HG03565 (cell line): ENCODE measurements at regions not wholly inside any gene's neighbourhood (a gene's known extent, or its start where the extent isn't known, plus 50 kb on each side); places are given as distances from the start of the nearest gene placed in this dataset.
"Not testable (repeated sequence)": the region's sequence is repeated elsewhere in the genome, so short reads cannot be mapped to it uniquely, and the experiment has no call there.

Experiments used
- ATAC-seq: cut with Tn5 transposase; IDR thresholded peaks from one replicate; pipeline ENCODE4 v1.9.1; 2021; ENCODE audit warnings: mild to moderate bottlenecking, moderate library complexity; ENCODE audit not compliant: unreplicated experiment

DNA sequence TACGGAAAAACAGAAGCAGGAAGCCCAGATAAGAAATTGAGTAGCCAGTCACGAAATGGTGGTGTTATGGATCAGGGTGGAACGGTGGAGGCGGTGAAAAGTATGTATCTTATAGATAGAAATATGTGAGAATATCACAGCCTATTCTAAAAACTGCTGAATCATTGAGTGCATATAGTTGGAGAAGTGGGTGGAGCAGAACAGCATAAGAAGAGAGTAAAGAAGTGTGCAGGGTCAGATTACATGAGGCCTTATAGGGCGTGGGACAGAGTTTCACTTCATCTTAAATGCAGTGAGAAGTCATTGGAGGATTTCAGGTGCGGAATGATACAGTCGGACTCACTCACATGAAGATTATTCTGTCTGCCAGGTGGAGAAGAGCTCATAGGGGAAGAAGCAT, 293.1 kb downstream of the TRIML1 start:
- no peak for ATAC-seq

DNA sequence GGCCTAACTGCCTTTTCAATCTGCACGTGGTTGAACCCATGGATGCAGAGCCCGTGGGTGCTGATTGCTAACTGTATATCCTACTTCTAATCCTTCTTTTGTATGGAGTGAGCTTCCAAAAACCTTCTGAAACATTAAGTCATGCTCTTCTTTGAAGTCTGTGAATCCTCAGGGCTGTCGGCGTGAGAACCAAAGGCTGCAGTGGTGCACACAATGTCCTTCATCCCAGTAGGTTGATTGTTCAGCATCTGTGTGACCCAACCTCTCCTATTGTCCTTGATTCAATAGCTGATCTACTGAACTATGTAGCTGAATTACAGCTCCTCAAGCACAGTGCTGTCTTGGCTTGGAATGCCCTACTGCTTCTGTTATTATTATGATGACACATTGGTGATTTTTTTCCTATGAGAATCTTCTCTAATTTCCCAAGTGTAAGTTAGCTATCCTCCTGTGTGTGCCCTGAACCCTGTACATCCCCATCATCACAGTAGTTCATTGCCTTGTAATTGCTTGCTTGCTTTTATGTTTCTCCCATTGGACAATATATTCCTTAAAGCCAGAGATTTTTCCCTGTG, 294.6 kb downstream of the TRIML1 start:
- no peak for ATAC-seq

DNA sequence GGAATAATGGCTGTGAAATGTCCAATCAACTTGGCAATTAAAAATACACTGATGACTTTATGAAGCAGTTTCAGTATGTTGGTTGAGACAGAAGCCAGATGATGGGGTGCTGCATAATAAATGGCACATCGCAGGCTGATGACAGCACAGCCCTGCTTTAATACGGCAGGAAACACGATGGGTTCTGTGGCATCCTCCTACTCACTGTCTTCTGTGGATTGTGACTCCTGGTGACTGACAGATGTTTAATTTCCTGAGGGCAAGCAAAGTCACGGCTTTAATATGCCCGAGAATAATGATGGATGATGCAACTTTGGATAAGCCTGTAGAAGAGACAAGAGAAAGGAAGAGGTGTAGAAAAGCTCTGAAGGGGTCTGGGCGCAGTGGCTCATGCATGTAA, 295.4 kb downstream of the TRIML1 start:
- no peak for ATAC-seq

DNA sequence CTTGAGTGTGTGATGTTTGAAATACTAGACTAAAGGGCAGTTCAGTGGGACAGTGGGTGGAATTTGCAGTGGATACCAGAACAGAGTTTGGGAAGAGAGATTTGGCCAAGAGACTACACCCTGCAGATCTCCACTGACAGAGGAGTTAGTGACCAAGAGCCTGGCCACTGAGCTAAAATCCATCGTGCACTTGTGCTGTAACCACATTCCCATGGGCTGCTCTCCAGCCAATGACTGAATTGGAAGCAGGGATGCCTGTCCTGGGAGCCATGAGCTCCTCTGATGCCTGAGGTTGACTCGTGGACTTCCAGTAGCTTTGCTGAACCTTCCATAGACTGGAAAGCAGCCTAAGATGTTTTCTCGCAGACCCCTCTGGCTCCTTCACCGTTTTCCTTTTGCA, 296.1 kb downstream of the TRIML1 start:
- ATAC-seq: no peak

DNA sequence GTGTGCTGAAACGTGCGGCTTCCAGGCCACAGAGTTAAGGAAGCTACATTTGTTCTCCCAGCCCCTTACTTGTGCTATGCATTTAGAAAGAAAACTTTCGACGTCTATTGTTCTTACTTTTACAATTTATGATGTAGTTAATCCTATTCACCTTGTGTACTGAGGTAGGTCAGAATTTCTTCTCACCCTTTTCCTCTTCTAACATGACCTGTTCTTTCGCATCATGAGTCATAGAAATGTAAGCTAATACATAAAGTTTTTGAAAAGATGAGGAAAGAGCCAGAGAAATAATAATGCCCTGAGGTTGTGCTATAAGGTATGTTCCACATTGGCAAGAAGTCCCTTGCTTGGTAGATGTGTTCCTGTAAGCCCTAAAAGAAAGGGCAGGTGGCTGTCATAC, 298.3 kb downstream of the TRIML1 start:
- no peak for ATAC-seq

DNA sequence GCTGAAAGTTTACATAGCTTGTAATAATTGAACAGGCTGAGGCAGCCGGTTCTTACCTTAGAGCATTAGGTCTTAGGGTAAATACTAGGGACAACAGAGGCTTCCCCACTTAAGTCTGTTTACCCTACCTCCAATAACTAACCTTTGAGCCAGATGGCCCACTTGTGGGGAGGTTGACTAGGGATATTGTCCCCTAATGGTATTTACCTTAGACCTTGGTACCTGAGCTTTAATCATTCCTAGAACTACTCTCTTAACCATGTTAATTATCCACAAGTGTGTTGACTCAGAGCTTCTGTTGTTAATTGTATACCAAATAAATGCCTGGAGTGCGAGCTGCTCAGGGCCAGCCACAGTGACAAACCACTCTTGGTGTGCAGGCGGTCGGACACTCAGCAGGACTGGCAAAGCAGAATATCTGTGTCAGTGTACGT, 299.2 kb downstream of the TRIML1 start:
- ATAC-seq: not testable (repeated sequence)

DNA sequence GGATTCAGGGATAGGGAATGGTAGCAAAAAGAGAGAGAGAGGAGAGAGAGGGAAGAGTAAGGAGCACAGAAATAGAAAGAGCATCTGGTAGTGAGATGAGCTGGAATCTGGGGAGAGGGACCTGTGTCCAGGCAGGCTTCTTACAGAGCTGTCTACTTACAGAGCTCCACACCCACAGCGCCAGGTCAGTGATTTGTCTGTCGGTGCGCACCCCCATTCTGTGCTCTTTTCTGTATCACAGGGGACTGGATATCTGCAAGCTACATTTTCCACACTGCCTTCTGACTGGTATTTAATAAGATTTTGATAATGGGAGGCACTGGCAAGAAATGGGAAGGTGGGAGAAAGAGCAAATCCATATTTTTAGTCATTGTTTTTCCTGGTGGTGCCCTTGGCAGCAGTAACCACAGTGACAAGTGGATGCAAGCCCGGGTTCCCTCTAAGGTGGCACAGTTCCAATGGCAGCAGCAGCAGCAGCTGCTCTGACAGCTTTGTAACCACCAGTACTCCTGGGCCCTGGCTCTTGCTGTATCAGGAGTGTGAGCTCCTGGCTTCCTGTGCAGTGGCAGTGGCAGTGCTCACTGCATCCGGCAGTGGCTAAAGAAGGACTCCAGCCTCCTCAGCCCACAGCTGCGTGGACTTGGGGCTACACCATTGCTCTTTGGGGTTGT, 300.5 kb downstream of the TRIML1 start:
- ATAC-seq: no peak

DNA sequence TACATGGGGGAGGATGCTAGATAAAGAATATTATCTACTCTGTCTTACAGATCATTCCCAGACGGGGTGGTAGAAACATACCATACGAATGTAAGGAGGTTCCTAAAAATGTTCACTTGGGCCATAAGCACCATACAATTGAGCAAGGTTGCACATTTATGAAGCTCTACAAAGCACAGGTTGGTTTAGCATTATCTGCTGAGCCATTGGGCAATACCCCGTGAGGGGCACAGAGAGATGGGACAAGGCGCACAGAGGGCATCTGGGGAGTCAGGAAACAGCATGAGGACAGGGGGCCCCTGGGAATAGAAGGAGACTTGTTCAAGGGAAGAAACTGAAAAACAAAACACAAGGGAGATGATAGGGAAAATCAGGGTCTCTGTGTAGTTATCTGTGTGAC, 305.3 kb downstream of the TRIML1 start:
- ATAC-seq: no peak

DNA sequence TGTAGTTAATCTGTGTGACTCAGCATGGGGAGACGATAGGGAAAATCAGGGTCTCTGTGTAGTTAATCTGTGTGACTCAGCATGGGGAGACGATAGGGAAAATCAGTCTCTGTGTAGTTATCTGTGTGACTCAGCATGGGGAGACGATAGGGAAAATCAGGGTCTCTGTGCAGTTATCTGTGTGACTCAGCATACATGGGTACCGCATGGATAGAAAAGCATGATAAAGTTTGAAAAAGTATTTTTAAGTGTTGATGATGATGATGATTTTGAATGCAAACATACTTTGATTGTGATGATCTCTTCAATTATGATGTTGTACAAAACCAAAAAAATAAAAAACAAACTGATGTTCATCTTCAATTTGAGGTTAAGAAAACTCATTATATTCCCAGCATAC, 309.8 kb downstream of the TRIML1 start:
- not testable (repeated sequence) for ATAC-seq

DNA sequence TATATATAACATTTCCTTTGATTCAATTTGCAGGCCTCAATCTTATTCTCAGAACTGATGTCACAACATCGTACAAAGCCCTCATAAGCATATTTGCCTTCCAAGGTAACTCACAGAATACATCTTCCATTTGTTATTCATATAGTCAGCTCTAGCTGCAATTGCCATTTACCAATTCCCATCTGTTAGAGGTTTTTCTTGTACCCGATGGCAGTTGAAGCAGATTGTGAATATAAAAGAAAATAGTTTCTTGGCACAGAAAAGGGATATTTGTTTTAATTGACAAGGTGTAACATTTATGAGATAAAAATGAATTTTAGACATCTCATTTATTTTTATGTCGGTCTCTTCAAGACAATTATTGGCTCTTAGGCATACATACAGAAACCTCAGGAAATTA, 311.3 kb downstream of the TRIML1 start:
- ATAC-seq: no peak

DNA sequence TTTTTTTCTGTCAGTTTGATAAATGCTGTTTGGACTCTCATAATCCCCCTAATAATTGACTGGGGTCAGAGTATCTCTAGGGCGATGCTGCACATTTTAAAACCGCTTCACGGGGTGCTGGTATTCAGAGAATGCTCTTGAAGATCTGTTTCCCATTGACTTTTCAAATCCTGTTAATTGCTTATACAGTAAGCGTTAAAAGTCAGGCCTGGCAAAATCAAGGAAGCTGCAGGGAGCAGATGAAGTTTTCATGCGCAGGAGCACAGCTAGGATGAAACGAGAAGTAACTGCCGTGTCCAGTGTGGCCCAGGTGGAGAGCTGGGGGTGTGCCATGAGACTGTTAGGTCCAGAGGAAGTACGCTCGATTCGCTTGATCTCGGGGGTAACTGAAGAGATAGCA, 312.9 kb downstream of the TRIML1 start:
- ATAC-seq: no peak

DNA sequence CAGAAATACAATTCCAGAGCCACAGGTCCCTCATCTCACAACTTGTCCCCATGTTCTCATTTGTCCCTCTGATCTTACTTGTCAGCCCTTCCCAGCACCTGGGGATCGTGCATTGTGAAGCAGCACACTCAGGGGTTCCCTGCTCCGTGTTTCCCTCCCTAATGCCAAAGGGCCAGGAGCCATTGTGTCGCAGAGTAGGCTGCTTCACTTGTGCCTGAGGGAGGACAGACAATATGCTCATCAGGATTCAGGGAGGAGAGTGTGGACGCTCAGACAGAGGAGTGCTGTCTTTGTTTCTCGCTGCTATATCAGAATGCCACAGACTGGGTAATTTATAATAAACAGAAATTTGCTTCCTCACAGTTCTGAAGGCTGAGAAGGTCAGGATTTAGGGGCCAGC, 315.3 kb downstream of the TRIML1 start:
- ATAC-seq: no peak

DNA sequence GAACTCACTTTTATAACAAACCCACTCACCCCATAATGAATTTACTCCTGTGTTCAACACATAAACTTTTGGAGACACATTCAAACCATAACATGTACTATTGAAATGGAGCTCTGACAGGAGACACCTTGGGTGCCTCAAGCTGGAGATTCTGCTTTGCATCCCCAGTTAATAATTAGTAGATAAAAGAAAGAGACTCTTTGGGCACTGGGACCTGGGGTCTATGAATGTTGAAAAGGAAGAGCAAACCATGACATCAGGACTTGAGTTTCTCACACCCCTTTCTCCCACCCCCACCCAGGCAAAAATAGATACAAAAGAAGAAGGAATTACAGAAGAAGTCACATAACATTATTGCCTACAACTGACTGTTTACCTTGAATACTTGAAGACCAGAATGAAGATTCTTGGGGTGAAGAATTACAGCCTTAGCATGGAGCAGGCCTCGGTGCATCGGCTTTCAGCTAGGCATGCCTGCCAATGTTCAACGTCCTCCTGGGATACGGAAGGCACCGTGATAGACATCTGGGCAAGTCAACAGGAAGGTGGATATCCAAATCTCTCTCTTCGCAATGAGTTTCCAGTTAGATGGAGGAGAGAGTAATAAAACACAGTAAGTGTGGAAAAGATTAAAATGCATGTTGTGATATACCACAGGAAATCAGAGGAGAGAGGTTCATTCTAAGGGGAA, 316.0 kb downstream of the TRIML1 start:
- ATAC-seq: no peak

DNA sequence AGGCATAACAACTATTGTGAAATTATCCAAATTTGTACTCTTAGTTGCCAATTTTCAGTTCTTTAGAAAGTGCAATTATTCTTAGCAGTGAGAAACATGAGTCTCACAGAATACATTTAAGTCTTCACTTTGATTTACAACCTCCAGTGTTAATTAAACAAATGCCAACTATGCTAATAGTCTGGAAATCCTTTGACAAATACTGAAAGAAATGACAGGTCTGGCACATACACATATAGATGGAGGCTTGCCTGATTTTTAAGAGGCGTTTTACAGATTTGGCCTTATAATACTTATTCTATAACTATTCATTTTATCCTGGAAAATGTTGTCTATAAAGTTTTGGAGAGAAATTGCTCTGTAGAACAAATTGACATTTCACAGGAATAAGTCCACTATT, 320.1 kb downstream of the TRIML1 start:
- ATAC-seq: no peak

DNA sequence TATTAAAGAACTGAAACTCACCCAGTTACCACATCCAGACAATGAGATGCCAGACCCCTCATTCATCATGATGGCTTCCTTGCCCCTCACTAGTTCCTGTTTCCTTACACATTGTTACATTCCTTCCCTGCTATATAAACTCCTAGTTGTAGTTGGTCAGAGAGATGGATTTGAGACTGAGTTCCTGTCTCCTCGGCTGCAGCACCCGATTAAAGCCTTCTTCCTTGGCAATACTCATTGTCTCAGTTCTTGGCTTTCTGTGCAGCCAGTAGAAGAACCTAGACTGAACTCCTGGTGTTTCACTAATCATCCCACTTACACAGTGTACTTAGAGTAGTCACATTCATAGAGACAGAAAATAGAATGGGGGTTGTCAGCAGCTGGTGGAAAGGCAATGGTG, 324.7 kb downstream of the TRIML1 start:
- no peak for ATAC-seq

DNA sequence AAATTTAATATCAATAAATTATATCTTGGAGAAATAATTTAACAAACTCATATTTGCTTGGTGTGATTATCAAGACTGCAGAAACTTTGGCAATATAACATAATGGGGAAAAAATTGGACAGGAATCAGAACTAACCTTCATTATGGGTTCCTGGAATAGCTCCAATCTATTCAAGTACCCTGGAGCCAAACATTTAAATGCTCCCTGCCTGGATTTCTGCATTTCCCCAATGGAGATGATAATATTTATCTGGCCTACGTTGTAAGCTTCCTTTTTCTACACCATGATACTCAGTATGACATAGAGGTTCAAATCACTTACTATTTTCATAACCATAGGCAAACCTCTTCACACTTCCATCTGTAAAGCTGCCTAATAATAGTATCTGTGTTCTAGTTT, 326.8 kb downstream of the TRIML1 start:
- no peak for ATAC-seq

DNA sequence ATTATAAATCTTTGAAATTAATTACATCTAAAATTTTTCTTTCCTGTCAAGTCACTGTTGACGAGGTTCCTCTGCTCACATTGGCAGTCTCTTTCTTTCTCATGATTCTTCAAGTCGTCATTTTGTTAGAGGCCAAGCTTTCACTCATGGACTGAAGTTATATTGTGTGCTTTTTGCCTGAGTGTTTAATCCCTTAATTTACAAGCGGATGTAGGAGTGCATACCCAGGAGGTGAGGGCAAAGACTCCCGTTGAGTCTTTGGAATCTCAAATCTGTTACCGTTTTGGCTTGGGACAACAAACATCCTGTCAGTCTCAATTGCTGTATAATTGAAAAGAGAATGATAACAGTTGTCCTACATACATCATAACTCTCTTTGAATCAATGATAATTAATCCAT, 345.0 kb downstream of the TRIML1 start:
- ATAC-seq: no peak

DNA sequence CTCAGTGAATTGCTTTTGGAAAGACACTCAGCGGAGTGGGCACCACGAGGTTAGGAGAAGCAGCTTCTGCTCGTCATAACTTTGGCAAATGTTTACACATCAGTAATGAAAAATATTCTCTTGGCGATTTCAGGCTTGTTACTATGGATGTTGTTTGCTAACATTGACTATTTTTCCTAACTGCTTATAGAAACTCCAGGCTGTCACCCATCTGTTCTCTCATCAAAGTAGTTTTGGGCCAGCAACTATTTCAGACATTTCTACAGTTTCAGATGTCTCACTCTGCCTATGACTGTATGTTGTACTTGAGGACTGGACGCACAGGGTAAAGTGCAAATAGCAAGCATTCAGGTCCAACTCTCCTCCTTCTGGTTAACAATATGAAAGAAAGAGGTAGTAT, 346.7 kb downstream of the TRIML1 start:
- ATAC-seq: no peak

DNA sequence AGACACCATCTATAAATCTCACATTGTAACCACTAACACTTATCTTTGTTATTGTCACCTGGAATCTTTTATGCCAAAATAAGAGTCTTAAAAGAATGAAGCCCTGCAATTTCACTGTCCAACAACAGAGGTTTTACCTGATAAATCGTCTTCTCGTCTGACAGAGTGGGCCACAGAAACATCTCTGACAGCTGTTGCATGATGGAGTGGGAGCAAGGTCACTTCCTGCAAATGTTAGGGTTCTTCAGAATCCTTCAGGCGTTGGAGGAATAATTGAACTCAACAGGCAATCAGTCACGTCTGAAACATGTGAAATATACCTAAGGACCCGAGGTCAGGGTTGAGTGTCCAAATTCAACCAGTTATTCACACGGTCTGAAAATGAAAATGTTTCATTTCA, 353.6 kb downstream of the TRIML1 start:
- no peak for ATAC-seq

DNA sequence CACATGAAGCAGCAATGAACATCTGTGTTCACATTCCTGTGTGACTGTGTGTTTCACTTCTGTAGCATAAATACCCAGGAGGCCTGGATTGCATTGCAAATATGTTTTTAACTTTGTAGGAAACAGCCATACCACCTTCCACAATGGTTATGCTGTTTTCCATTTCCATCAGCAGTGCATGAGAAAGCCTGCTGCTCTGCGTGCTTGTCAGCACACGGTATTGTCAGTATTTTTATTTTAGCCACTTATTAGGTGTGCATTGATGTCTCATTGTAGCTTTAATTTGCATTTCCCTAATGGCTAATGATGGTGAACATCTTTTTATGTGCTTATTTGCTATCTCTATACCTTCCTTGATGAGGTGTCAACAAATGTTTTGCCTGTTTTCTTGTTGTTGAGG, 355.9 kb downstream of the TRIML1 start:
- ATAC-seq: no peak

DNA sequence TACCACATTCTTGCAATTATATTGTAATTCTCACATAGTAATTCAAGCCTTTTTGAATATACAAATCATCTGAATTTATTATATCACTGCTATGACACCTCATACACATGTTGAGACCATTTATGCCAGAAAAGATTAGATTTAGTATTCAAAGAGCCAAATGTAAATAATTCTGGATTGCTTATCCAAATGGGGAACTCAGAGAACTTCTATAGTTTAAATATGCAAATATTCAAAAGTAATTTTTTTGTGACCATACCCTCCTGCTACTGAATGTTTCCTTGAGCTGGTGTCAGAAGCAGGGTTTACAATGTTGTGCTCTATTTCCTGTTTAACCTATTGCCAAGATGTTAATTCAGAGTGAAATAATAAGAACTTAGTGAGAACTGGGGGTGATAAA, 372.2 kb downstream of the TRIML1 start:
- ATAC-seq: no peak

DNA sequence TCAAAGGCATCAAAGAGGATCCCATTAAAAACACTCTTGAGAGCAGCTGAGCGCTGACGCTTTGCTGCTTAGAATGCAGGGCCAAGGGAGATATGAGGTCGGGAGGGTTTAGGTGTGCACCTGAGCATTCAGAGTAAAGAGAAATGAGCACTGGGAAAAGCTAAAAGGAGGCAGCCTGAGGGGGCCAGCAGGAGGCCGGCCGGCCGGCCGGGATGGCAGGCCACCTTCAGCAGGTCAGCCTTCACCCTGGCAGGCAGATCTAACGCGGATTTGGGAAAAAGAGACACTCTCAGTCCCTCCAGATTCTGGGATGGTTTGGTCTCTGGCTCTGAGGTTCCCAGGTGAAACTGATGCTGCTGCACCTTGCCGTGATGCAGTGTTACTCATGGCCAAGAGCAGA, 393.5 kb downstream of the TRIML1 start:
- no peak for ATAC-seq

DNA sequence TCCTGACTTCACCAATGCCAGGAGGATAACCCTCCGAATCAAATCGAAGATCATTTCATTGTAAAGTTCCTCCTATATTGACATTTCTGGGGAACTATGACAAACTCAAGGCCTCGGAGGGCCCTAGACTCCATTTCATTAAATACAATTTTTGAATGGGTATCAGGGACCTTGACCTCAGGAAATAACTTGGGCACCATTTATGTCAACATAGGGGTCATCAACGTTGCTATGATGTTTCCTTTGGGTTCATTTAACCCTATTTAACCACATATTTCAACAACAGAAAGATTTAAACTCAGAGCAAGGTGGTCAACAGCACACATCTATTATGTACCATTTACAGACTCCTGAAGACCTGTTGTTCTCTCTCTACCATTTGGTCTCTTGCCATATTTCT, 395.1 kb downstream of the TRIML1 start:
- ATAC-seq: no peak
